HG03097 (cell line): ENCODE measurements at regions not wholly inside any gene's neighbourhood (a gene's known extent, or its start where the extent isn't known, plus 50 kb on each side); places are given as distances from the start of the nearest gene placed in this dataset.
"Not testable (repeated sequence)": the region's sequence is repeated elsewhere in the genome, so short reads cannot be mapped to it uniquely, and the experiment has no call there.

ENCODE experiments used
- ATAC-seq: cut with Tn5 transposase; IDR thresholded peaks from one replicate; pipeline ENCODE4 v1.9.1; 2021; ENCODE audit not compliant: unreplicated experiment, low FRiP score

DNA sequence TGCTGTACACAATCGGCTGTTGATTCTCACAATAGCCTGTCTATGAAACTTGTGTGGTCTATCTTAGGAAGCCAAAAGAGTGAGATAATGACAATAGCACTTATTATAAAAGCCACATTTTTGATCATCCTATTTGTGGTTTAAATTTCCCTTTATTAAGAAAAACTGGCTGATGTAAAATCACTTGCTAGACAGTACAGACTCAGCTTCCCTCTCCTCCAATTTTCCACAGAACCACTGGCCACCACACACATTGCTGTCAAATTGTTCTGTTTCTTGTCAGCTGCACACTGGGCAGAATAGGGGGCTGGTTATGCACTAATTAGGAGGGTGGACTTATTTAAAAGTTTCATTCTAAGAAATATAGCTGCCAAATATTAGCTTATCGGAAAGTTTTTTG is 425.9 kb downstream of the EPHA3 start:
- ATAC-seq: no peak

DNA sequence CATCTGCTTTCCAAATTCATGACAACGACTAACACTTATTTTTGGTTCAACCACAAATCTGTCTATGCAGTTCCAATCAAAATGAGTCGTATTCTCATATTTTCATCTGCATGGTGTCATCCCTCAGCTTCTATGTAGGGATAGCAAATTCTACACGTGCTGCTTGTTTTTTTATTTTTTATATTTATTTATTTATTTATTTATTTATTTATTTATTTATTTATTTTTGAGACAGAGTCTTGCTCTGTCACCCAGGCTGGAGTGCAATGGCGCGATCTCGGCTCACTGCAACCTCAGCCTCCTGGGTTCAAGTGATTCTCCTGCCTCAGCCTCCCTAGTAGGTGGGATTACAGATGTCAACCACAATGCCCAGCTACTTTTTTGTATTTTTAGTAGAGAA is 447.2 kb downstream of the EPHA3 start:
- ATAC-seq: not testable (repeated sequence)

DNA sequence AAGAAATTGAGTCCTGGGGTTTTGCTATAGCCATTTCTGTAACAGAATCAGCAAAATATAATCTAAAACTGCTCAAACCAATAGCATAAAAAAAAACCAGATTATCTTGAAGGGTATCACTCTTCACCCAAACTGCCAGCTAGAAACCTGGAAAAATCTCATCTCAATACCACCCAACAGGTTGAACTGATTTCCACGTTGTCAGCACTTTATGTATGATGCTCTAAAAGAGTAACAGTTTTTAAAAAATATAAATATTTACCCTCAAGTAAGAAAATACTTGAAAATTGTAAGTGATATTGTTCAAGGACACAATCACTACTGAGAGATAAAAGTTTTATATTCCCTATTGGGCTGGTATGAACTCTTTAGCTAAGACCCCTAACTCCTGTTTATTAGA is 451.3 kb downstream of the EPHA3 start:
- ATAC-seq: no peak

DNA sequence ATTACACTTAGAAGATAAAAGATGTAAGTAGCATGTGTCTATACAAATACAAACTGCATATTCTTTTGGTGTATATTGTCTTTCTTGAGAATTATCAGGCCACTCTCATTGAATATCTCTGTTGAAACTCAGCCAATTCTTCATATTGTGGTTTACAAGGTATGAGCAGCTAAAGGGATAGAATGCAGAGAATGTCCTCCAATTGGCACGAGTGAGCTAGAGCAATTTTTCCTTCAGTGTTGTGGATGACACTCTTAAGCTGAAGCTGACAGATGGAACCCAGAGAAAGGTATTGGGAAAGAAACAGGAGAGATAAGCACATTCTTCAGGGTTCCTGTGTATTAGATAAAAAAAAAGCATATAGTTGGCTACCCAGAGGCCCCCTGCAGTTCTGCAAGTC is 453.1 kb downstream of the EPHA3 start:
- ATAC-seq: no peak

DNA sequence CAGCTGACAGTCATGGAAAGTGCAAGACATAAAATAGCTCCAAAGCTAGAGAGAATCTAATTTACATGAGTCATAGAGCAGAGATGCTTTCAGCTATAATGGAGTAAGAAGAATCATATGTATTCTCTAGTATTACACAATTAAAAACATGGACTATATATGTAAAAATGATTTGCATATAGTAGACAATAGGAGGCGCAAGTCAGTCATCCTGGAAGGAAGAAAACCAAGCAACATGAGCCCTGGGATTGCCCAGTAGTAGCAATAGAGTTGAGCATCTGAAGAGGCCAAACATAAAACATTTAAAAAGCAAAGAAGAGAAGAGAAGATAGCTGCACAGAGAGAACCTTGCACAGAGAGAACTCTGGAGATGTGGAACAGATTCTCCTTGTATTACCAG is 455.0 kb downstream of the EPHA3 start:
- no peak for ATAC-seq

DNA sequence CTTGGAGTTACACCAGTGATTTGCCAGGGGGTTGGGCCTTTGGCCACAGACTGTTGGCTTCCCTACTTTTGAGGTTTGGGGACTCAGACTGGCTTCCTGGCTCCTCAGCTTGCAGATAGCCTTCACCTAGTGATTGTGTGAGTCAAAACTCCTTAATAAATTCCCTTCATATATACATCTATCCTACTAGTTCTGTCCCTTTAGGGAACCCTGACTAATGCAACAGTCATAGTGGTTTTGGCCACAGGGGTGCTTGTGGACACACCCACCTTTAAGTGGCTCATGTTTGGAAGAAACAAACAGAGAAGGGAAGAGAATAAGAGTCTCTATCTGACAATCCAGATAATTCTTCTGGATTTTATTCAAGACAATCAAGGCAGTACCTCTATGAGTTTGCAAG is 457.7 kb downstream of the EPHA3 start:
- no peak for ATAC-seq

DNA sequence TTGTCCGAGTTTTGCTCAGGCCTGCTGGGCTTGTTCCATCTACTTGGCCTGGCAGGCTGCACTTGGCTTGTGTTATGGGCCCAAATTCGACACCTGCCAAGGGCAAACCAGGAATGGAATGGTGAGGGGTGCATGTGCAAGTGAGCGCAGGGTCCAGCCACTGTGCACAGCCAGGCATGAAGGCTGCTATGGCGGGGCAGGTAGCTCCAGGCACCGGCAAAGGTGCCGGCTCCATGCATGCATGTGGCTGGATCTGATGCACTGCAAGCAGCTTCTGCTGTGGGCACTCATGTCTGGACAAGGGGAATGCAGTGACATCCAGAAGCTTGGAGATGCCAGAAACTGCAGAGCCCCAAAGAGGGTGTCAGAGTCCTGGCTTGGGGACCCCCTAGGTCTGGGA is 463.0 kb downstream of the EPHA3 start:
- ATAC-seq: no peak

DNA sequence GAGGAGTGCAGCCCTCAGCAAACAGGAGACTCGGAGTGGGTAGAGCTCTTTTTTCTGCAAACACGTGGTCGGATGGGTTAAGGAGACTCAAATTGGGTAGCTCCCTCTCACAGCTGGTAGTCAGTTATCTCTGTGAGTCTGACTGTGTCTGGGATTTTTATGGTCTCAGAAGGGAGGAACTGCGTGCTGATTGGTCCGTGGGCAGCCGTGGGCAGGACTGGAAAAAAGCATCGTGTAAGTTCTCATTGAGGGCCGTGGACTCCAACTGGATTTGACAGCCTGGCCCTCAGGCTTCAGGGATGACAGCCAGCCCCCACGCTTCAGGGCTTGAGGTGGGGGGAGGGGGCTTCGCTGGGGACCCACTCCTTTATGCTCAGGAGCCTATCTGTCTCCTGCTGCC is 463.9 kb downstream of the EPHA3 start:
- ATAC-seq: no peak

DNA sequence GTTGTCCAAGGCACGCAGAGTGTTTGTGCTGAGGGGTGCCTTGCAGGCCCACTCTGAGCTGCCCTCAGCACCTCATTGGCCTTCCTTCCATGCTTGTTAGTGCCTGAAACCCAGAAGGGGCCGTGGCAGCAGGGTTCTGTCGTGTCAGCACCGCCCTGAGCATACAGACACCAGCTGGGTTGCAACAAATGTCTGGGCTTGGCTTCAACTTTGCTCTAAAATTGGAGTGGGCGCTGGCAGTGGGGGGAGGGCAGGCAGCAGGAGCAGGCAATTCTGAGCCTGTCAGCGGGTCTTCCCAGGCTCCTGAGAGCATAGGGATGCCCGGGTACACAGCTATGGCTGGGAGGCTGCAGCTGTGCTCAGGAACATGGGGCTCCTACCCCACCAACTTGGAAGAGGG is 464.3 kb downstream of the EPHA3 start:
- no peak for ATAC-seq

DNA sequence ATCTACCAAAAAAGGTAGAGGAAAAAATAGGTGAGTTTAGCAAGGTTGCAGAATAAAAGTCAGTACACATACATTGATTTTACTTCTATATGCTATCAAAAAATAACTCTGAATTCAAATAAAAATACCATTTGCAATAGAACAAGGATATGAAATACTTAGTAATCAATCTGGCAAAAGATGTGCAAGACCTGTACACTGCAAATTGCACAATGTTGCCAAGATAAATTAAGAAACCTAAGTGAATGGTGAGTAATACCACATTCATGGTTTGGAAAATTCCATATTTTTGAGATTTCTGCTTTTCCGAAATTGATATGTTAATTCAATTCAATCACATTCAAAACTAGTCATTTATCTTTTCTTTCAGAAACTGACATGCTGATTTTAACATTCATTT is 464.8 kb downstream of the EPHA3 start:
- no peak for ATAC-seq

DNA sequence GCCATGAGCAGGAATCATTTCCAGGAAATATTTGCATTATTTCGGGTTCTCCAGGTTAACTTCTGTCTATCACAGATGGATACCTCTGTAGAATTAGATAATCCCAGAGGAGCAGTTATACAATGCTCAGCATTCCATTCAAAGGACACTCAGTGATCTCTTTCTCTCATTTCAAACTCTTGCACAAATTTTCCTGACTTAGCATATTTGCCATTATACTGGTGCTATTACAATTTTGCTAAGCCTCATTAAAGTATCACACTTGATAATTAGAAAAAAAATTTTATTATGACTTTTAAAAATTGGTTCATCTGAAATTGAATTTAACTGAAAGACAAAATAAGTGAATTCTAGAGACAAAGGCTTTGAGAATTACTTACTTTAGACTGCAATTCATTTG is 469.0 kb downstream of the EPHA3 start:
- no peak for ATAC-seq

DNA sequence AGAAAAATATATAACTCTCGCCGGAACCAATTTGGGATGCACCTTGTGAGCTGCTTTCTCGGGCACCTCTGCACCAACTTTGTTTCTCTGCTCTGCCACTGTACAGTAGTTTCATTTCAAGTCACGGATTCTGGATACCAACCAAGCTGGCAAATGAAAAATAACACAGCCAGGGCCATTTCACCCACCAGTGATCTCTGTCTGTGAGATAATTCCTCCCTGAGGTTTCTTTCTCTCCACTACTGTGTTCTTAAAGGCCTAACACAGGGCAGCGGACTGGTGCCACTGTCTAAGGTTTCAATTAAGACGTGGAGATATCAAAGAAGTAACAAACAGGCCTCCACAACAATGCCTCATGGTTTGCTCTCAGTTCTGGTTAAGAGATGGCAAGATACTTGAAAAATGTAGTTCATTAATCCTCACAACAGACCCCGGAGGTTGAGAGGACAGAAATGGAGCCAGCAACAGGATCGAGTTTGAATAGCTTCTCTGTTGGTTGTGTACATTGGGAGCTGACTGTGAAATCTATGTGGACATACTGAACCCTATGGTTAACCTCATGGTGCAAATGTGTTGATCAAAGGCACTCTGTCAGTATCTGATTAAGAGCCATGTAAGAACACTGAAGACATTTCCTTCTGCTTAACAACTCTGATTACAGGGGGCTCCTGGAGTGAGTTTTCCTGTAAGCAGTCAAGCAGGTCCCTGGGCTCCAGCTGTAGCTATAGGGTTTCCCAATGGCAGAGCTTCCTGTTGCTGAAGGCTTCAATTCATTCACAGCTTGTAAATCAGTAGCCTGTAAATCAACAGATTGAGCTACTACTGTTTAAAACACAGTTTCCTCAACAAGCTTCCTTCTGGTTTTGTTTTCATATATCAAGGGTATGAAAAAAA is 470.5 kb downstream of the EPHA3 start:
- ATAC-seq: no peak

DNA sequence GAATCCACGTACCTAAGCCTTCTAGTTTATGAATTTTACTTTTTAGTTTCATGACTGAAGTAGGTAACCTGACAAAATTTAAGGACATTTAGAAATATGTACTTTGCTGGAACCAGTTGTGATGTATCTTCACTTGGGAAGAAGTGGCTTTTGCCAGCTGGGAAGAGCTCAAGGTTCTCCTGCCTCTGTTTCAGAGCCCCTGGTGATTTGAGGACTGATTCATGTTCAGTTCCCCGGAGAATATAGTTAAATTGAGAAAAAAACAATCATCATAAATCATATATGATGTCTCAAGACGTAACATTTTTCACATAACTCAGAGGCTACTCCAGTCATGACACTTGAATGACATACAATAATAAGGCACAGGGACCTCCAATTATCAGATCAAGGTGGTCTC is 473.4 kb downstream of the EPHA3 start:
- ATAC-seq: no peak

DNA sequence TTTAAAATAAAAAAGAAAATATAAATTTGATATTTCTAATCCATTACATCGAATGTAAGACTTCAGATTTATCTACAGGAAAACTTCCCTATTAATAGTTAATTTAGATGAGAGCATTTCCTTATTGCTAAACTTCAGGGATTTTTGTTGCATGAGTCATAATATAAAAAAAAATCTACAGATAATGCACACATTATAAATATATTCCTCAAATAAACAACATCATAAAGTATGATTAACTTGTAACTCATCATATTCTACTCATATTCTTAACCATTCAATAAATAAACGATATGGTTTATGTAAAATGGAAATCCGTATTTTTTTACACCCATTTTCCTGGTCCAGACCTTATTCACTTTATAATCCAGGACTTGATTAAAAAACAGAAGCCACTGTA is 477.0 kb downstream of the EPHA3 start:
- ATAC-seq: no peak

DNA sequence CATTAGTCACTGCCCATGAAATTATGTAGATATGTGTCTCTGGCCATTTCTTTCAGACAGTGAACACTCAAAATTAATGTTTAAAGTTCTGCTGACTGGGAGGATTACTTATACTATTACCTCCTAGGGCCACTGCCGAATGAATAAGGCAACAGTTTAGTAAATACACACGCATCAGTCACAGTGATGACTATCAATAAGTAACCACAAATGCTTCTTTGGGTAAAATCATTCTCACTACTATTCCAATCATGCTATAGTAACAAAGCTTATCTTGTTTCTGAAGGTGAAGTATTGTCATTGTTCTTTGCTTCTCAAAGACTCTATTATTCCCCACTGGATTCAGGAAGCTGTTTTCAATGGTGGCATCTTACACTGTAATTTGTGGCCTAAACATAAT is 478.8 kb downstream of the EPHA3 start:
- ATAC-seq: no peak

DNA sequence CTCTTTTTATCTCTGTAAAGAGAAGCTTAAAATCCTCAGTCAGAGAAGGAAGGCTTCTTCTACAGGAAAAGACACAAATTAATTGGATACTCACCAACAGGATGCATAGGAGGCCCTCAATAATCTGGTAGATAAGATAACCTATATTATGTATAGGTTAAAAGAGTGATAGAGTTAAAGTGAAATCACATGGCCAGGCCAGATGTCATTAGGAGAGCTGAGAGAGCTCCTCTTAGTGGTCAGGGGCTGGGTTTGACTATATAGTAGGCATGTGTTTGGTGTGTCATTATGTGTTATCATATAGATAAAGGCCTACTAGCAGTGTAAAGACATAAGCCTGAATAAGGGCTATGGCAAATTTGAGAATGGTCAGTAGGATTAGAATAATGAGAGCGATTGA is 479.3 kb downstream of the EPHA3 start:
- ATAC-seq: no peak

DNA sequence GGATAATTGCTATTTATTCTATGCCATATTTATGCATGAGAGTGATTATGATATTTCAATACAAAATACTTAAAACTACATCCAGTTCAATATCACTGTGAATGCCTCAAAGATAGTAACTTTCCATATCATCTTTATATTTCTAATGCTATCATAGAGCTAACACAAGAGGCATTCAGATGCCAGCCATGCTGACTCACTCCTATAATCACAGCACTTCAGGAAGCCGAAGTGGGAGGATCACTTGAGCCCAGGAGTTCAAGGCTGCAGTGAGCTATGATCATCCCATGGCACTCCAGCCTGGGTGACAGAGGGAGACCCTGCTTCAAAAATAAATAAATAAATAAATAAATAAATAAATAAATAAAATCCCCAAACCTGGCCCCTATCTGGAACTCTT is 498.7 kb downstream of the EPHA3 start:
- ATAC-seq: no peak

DNA sequence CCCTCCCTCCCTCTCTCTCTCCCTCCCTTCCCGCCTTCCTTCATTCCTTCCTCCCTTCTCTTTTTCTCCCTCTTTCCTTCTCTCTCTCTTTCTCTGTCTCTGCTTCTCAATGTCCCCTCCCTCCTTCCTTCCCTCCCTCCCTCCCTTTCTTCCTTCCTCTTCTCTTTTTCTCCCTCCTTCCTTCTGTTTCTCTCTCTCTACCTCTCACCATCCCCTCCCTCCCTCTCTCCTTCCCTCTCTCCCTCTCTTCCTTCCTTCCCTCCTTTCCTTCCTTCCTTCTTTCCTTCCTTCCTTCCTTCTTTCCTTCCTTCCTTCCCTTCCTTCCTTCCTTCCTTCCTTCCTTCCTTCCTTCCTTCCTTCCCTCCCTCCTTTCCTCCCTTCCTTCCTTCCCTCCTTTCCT is 504.6 kb downstream of the EPHA3 start:
- no peak for ATAC-seq

DNA sequence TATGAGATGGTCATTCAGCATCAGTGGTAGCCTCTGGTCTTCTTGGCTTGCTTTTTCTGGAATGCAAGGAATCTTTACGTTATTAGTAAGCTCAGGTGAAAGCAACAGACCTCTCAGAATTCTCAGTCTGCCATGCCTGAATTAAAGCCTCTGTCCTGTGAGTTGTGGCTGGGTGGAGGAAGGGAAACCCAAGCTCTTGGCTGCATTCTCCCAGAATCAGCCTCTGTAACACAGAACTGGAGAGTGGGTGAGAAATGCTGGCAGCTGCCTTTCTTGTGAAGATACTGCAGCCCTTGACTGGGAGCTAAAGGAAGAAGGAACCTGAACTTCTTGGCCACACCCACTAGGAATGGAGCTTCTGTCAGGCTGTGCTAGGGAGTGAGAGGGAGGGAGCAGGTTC is 505.8 kb downstream of the EPHA3 start:
- ATAC-seq: no peak

DNA sequence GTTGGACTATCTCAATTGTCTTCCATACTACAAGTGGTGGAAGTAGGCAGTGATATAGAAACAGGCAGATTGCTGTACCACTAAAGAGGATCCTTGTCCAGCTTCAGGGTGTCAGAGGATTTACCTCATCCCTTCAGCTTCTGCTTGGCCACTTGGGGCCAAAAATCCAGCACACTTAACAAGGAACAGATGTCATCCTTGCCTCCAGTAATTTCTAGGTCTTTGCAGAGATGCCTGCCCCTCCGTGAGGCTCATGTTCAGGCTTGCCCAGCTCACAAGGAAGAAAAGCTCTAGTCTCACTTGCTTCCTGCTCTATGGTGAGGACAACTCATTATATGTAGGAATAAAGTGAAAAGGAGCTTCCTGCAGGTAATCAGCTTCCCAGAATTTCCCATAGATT is 510.3 kb downstream of the EPHA3 start:
- ATAC-seq: no peak

DNA sequence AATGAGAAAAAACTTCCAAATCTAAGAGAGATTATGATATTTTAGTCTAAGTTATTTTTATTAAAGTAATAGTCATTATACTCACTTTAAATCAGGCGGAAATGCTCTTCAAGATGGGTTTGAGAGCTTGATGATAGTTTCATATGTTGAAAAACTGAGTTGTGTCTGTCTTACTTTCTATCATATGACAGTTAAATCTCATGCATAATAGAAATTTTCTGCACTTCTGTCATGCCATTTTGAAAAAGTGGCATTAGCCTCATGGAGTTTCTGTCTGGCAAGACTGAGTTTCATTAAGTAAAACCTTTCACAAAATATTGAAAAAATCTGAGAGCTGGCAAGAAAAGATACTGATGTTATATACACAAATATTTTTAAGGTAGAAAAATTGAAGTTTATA is 511.8 kb downstream of the EPHA3 start:
- ATAC-seq: no peak

DNA sequence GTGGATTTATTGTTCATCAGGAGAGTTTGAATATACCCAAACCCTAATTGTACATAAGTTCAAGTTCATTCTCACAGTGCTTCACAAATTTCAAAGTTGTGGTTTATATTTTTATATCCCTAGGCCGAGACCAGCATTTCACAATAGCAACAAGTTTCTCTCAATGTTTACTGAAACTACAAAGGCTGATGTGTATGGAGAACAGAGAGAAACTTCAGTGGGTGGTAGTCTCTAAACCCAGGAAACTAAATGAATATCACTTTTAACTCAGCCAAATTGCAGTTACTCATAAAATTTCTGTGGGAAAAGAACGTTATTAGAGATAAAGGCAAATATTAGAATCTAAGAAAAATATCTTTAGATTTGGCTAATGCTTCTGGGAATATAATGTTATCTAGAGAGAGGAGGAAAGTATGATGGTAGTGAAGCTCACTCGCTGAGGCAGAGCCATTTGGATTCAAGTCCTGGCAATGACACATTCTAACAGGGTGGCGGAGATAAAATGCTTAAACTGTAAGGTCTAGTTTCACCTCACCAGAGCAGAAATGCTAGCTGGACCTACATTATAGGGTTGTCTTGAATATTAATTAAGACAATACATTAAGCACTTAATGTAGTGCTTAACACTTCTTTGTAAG is 514.8 kb downstream of the EPHA3 start:
- ATAC-seq: no peak
